SK-N-MC (cell line): ENCODE measurements at regions not wholly inside any gene's neighbourhood (a gene's known extent, or its start where the extent isn't known, plus 50 kb on each side); places are given as distances from the start of the nearest gene placed in this dataset.

Experiments used
- DNase-seq: peaks from one replicate; pipeline ENCODE4 v3.0.0-alpha.2; 2011; ENCODE audit warnings: low read depth, low spot score
- H3K27ac ChIP-seq: fragments of 200-600 bp; sonication (generic); 2 replicates; pipeline ENCODE4 v1.5.1; 2016; ENCODE audit warnings: mixed run types
- H3K36me3 ChIP-seq: fragments of 200-600 bp; sonication (generic); 2 replicates; pipeline ENCODE4 v1.6.1; 2017; ENCODE audit warnings: antibody characterized with exemption, low read length, mixed read lengths; ENCODE audit not compliant: insufficient read depth
- H3K4me3 ChIP-seq: fragments of 200-600 bp; sonication (generic); 2 replicates; pipeline ENCODE4 v1.5.1; 2016
- H3K9ac ChIP-seq: fragments of 200-600 bp; sonication (generic); 2 replicates; pipeline ENCODE4 v1.8.0; 2017; ENCODE audit warnings: mixed run types, mixed read lengths; ENCODE audit not compliant: insufficient read length
- H3K9me3 ChIP-seq: fragments of 200-600 bp; sonication (generic); 2 replicates; pipeline ENCODE4 v1.6.1; 2017; ENCODE audit warnings: low read depth, mild to moderate bottlenecking, antibody characterized with exemption, low read length, moderate library complexity, mixed read lengths
- EZH2 ChIP-seq: fragments of 200-600 bp; sonication (generic); IDR thresholded peaks from one replicate; pipeline ENCODE4 v1.6.1; 2017; ENCODE audit warnings: antibody characterized with exemption
- FOXP2 ChIP-seq: optimal IDR thresholded peaks from 2 replicates; pipeline ENCODE3; 2011; ENCODE audit warnings: mild to moderate bottlenecking, moderate library complexity; ENCODE audit not compliant: insufficient read depth; ENCODE audit errors: extremely low read length, control extremely low read depth
- POLR2AphosphoS5 ChIP-seq: IDR thresholded peaks from 2 replicates; pipeline ENCODE4 v1.6.1; 2012; ENCODE audit warnings: mild to moderate bottlenecking, low read depth, low read length, borderline replicate concordance

DNA sequence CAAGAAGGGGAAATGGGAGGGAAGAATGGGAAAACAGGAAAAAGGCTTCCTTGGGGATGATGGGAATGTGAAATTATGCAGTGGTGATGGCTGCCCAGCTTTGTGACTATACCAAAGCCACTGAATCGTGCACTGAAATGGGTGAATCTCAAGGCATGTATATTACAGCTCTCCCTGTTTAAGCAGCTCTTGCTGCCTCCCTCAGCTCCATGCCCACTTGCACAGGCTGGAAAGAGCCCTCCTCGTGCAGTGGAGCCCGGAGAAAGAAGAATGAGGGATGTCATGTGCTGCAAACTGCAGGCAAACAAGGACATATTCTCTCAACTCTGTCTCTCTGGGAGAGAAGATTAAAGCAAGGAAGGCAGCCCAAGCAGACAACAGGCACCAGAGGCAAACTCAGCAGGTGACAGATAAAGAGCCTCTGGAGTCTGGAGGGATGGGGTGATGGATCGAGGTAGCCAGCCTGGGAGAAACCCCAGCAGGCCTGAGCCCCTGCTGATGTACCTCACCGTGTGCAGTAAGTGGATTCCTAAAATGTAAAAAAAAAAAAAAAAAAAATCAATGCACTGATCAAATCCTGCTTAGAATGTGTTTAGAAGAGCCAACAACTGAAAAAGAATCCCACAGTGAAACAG lies 62.4 kb upstream of the SLC66A3 start:
- Histone ChIP-seq H3K27ac (no peak overlapping the region), H3K9me3 (no peaks in the 10 kb centered on the region), H3K4me3 (no peak overlapping the region), H3K9ac (no peak overlapping the region), H3K36me3 (no peaks in the 10 kb centered on the region)
- DNase-seq = no peak
- TF ChIP-seq FOXP2 (no peak), POLR2AphosphoS5 (no peak), EZH2 (no peak)

DNA sequence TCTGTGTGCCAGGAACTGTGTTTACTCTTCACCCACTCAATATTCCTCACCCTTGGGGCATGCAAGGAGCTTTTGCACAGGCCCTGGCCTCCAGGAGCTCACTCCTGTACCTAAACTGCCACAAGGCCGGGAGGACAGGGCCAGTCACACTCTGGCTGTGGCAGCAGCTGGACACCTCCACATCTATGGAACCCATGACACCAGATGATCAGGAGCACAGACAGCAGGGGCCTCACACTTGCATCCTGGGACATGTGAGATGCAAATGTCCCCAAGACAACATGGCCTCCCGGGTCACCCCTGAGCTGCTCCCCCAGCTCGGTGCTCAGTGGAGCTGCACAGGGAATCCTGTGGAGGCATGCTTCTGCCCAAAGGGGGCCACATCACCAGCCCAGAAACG lies 61.8 kb upstream of the SLC66A3 start:
- Histone ChIP-seq H3K27ac (no peak overlapping the region), H3K36me3 (no peaks in the 10 kb centered on the region), H3K9me3 (no peaks in the 10 kb centered on the region), H3K9ac (no peak overlapping the region), H3K4me3 (no peak overlapping the region)
- DNase-seq = no peak
- TF ChIP-seq FOXP2 (no peak), EZH2 (no peak), POLR2AphosphoS5 (no peak)

DNA sequence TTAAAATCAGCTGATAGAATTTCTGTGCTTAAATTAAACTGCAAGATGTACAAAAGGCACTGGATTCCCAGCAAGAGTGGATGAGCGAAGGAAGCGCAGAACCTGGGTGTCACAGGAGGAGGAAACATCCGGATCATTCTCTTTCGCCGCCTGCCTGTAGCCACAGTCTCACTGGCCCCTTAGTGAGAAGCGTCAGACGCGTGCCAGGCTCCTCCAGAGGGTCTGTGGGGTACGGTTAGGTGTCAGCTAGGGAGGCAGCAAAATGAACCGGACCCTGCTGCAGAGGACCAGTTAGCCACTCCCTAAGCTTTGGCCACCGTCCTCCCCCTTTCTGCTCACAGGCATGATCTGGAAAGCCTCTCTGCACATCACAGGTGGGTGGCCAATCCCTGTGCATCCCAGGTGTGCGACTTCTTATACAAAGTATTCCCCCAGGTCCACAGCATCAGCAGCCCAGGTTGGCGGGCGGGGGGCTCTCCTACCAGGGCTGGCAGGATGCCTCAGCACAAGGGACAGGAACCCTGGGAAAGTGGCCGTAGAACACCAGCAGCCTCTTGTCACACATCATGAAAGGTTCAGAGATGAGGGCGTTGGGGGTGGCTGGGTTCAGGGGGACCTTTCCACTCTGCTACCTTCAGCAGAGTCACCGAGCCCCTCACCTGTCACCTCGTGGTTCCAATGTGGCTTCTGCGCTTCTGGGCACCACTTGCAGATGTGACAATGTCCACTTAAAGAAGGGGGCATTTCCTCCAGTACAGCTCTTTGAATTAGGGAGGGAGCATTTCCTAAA lies 61.1 kb upstream of the SLC66A3 start:
- Histone ChIP-seq H3K27ac (no peak overlapping the region), H3K36me3 (no peaks in the 10 kb centered on the region), H3K9ac (no peak overlapping the region), H3K4me3 (no peak overlapping the region), H3K9me3 (no peaks in the 10 kb centered on the region)
- no peak for DNase-seq
- no peak for TF ChIP-seq FOXP2
- TF ChIP-seq POLR2AphosphoS5 = no peak
- no peak for TF ChIP-seq EZH2

DNA sequence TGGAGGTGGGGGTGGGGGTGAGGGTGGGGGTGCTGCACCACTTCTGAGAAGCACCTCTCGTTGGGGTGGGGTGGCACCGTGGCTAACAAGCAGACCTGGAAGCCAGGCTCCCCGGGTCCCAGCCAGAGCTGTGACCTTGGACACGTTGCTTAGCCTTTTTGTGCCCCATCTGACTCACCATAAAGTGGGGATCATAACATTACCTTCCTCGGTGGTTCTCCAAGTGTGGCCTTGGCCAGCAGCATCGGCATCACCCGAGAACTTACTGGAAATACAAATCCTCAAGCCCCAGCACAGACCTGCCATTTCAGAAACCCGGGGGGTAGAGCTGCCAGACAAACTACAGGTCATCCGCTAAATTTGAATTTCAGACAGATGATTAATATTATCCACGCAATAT lies 58.7 kb upstream of the SLC66A3 start:
- no peak for DNase-seq
- TF ChIP-seq EZH2 = no peak
- no peak for TF ChIP-seq POLR2AphosphoS5
- TF ChIP-seq FOXP2 = no peak
- Histone ChIP-seq H3K36me3 (no peaks in the 10 kb centered on the region), H3K27ac (no peak overlapping the region), H3K4me3 (no peak overlapping the region), H3K9me3 (no peaks in the 10 kb centered on the region), H3K9ac (no peak overlapping the region)

DNA sequence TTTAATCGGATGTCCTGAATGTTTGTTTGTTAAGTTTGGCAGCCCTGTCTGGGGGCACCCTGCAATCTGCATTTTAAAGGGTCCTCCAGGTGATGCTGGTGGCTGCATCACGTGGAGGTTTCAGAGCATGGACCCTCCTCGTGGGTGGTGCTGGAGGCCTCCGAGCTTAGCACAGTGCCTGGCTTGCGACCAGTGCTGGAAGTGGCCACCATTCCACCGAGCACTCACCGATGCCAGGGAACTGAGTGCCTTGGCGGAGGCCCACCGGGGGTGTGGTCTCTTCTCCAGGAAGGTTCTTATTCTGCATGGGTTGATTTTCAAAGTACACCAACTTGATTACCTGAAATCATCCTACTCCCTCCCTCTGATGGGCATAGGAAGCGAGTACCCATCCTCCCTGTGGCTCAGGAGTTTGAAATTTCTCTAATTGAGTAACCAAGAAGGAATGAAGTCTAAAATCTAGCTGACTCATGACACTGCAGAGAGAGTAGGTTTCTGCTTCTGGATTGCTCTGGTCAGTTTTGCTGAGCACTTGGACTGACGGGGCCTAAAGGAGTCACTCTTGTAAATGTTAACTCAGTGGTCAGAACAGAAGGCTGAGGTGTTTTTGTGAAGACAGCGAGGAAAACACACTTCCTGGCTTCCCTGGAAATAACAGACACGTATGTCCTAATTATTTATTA lies 58.1 kb upstream of the SLC66A3 start:
- no peak for TF ChIP-seq FOXP2
- no peak for TF ChIP-seq POLR2AphosphoS5
- no peak for TF ChIP-seq EZH2
- H3K27ac ChIP-seq = no peak overlapping the region
- no peak for DNase-seq

DNA sequence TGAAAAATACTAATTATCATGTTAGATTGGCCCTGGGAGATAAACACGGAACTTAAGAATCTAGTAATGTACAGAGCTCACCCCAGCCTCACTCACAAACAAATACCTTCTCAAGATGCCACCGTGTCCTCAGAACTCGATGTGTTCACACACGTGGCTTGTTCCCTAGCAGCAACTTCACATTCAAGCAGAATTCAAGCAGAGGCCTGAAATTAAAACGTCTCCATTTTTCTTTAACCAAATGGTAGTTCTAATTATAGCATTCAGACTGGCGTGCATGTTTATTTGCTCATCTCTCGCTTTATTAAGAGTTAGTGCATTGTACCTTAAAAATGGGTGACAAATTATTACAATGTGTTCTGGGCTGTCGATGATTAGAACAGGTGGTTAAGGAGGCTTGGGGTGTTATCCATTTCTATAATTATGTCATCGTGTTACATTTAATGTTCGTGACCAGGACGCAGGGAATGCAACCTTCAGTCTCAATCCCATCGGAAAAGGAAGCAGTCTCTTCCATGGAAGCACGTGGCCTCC lies 57.3 kb upstream of the SLC66A3 start:
- H3K36me3 ChIP-seq = no peaks in the 10 kb centered on the region
- no peak overlapping the region for H3K9ac ChIP-seq
- H3K9me3 ChIP-seq = no peaks in the 10 kb centered on the region
- H3K4me3 ChIP-seq = no peak overlapping the region
- no peak for DNase-seq
- no peak for TF ChIP-seq EZH2
- H3K27ac ChIP-seq = no peak overlapping the region

More for the DNA sequence above, 58.1 kb upstream of the SLC66A3 start:
- Histone ChIP-seq H3K36me3 (no peaks in the 10 kb centered on the region), H3K9me3 (no peaks in the 10 kb centered on the region), H3K9ac (no peak overlapping the region), H3K4me3 (no peak overlapping the region)

DNA sequence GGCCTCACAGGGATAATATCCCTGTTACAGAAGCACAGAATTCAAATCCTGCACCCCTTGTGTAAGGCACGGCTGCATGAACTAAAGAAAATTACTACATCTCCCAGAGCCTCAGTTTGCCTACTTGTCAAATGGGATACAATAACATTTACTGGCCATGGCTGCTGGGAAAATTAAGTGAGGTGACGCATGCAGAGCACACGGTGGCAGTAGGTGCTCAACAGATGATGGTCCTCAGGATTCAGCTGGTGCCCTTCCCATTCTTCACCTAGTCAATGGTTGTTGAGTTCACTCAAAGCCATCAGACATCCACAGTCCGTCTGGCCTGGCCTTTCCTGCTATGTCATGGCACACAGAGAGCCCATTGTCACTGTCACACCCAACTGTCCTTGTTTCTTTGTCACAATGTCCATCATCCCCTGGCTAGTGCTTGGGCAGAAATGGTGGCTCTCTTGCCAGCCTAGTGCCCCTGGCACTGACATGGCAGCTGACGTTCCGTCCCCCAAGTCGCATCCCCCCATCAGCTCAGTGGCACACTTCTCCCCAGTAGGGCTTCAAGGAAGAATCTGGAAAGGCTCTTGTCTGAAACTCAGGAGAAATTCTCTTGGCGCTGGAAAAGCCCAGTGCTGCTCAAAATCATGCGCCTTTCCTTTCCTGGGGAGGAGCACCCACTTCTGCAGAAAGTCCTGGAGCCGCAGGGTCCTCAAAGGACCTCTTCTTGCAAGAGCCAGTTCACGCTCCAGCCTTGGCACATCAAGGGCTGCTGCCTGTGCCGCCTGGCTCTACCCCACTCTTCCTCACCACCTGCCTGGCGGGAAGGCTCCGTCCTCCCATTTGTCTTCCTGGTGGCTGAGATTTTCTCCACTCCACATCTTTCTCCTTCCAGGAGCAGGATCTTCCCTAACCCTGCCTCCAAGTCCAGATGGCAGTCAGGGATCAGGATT lies 55.9 kb upstream of the SLC66A3 start:
- no peaks in the 10 kb centered on the region for H3K36me3 ChIP-seq
- DNase-seq = no peak
- H3K9ac ChIP-seq = no peak overlapping the region
- no peaks in the 10 kb centered on the region for H3K9me3 ChIP-seq
- TF ChIP-seq EZH2 = no peak
- TF ChIP-seq POLR2AphosphoS5 = no peak
- no peak for TF ChIP-seq FOXP2
- no peak overlapping the region for H3K4me3 ChIP-seq
- no peak overlapping the region for H3K27ac ChIP-seq
